Peyer's patch (tissue), 4 donors: ENCODE measurements at regions not wholly inside any gene's neighbourhood (a gene's known extent, or its start where the extent isn't known, plus 50 kb on each side); places are given as distances from the start of the nearest gene placed in this dataset.

Source experiments
- DNase-seq, 3 donors: peaks; one replicate each; pipeline ENCODE4 v3.0.0-alpha.2; 2017 to 2019
- H3K27ac ChIP-seq, 4 donors: fragments of 200-600 bp; sonication (generic); one replicate each; pipeline ENCODE4 v1.5.1; 2016 to 2019
- H3K27me3 ChIP-seq, 2 donors: fragments of 200-600 bp; sonication (generic); one replicate each; pipeline ENCODE4 v1.5.1; 2019
- H3K36me3 ChIP-seq, 3 donors: fragments of 200-600 bp; sonication (generic); one replicate each; pipeline ENCODE4 v1.5.1; 2016 to 2019
- H3K4me1 ChIP-seq, 4 donors: fragments of 200-600 bp; sonication (generic); one replicate each; pipeline ENCODE4 v1.5.1; 2016 to 2019
- H3K4me3 ChIP-seq, 4 donors: fragments of 200-600 bp; sonication (generic); 1 replicate in 3 of 4; 2 replicates in 1 of 4; pipeline ENCODE4 v1.5.1; 2016 to 2019; ENCODE audit warnings: mild to moderate bottlenecking in 1 of 4
- H3K9me3 ChIP-seq, 4 donors: fragments of 200-600 bp; sonication (generic); one replicate each; pipeline ENCODE4 v1.5.1; 2016 to 2019; ENCODE audit warnings: mild to moderate bottlenecking in 1 of 4
- POLR2A ChIP-seq, 2 donors: fragments of 450-650 bp; IDR thresholded peaks; one replicate each; pipeline ENCODE4 v1.5.1; 2017; ENCODE audit warnings: antibody characterized with exemption in 2 of 2, mild to moderate bottlenecking in 2 of 2, moderate library complexity in 2 of 2
- TF ChIP-seq, protein P1 (sequence below), 6 experiments: fragments of 450-650 bp in 4 of 6; fragments of 200-600 bp in 2 of 6; sonication (generic) in 1 of 6; IDR thresholded peaks; one replicate each; pipeline ENCODE4 v1.5.1; 2017 to 2019; ENCODE audit warnings: antibody characterized with exemption in 6 of 6, mild to moderate bottlenecking in 3 of 6, moderate library complexity in 1 of 6

- Histone ChIP-seq H3K27me3 (no peaks in the 10 kb centered on the region), H3K4me1 (no peaks in the 10 kb centered on the region), H3K4me3 (no peak overlapping the region), H3K27ac (no peak overlapping the region), H3K9me3 (no peaks in the 10 kb centered on the region), H3K36me3 (no peaks in the 10 kb centered on the region)
- TF ChIP-seq, protein P1, sequence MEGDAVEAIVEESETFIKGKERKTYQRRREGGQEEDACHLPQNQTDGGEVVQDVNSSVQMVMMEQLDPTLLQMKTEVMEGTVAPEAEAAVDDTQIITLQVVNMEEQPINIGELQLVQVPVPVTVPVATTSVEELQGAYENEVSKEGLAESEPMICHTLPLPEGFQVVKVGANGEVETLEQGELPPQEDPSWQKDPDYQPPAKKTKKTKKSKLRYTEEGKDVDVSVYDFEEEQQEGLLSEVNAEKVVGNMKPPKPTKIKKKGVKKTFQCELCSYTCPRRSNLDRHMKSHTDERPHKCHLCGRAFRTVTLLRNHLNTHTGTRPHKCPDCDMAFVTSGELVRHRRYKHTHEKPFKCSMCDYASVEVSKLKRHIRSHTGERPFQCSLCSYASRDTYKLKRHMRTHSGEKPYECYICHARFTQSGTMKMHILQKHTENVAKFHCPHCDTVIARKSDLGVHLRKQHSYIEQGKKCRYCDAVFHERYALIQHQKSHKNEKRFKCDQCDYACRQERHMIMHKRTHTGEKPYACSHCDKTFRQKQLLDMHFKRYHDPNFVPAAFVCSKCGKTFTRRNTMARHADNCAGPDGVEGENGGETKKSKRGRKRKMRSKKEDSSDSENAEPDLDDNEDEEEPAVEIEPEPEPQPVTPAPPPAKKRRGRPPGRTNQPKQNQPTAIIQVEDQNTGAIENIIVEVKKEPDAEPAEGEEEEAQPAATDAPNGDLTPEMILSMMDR (IDR thresholded peaks at IDR 0.05), result no peak
- no peak for TF ChIP-seq POLR2A (IDR thresholded peaks at IDR 0.05)
- DNase-seq, result no peak
Observed at GRCh38 chr10:60502621-60503020, 112.9 kb upstream of the ANK3 start.

DNA sequence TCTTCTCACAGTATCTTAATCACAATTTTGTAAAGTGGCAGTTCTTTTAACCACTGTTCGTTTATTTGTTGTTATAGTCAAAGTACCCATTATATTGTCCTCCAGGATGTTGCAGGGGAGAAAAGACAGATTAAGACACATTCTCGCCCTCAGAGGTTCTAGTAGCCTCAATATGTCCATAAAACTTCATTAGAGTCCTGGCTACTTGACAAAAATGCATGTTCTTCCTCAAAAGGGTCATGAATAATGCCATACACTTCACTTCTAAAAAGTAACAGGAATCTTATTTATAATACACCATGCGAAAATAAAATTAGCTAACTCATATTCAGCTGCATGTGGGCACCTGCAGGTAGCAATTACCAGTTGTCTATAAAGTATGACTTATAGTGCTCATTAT, 109.3 kb upstream of the ANK3 start:
- Histone ChIP-seq H3K36me3 (no peaks in the 10 kb centered on the region), H3K4me3 (no peak overlapping the region), H3K9me3 (no peaks in the 10 kb centered on the region), H3K27me3 (no peaks in the 10 kb centered on the region), H3K4me1 (no peaks in the 10 kb centered on the region), H3K27ac (no peak overlapping the region)
- TF ChIP-seq POLR2A (IDR thresholded peaks at IDR 0.05), result no peak
- TF ChIP-seq, protein P1 (IDR thresholded peaks at IDR 0.05), result no peak
- DNase-seq, result no peak

DNA sequence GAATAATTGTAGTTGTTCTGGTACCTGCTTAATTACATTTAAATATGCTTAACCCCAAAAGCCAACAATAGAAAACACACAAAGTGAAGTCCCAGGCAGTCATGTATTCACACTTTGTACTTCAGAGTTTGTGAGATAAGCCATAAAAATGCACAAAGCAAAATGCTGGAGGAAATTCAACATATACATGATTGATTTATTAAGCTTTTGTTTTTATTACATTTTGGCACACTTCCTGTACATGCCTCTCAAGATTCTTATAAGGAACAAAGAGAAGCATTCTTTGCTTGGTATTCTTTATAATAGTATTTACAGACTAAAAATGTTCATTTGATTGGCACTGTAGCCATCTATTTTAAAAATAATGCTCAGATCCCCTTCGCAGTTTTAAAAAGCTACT, 107.7 kb upstream of the ANK3 start:
- no peak overlapping the region for H3K4me3 ChIP-seq
- TF ChIP-seq POLR2A (IDR thresholded peaks at IDR 0.05), result no peak
- TF ChIP-seq, protein P1 (IDR thresholded peaks at IDR 0.05), result no peak
- no peaks in the 10 kb centered on the region for H3K9me3 ChIP-seq
- no peaks in the 10 kb centered on the region for H3K27me3 ChIP-seq
- no peaks in the 10 kb centered on the region for H3K4me1 ChIP-seq
- DNase-seq, result no peak
- H3K27ac ChIP-seq, result no peak overlapping the region
- H3K36me3 ChIP-seq, result no peaks in the 10 kb centered on the region

- no peak overlapping the region for H3K27ac ChIP-seq
- no peaks in the 10 kb centered on the region for H3K4me1 ChIP-seq
- TF ChIP-seq, protein P1 (IDR thresholded peaks at IDR 0.05), result no peak
- TF ChIP-seq POLR2A (IDR thresholded peaks at IDR 0.05), result no peak
- no peak for DNase-seq
- no peaks in the 10 kb centered on the region for H3K27me3 ChIP-seq
- no peaks in the 10 kb centered on the region for H3K36me3 ChIP-seq
- H3K4me3 ChIP-seq, result no peak overlapping the region
- H3K9me3 ChIP-seq, result no peaks in the 10 kb centered on the region
Observed at GRCh38 chr10:60496181-60496580, 106.5 kb upstream of the ANK3 start.

DNA sequence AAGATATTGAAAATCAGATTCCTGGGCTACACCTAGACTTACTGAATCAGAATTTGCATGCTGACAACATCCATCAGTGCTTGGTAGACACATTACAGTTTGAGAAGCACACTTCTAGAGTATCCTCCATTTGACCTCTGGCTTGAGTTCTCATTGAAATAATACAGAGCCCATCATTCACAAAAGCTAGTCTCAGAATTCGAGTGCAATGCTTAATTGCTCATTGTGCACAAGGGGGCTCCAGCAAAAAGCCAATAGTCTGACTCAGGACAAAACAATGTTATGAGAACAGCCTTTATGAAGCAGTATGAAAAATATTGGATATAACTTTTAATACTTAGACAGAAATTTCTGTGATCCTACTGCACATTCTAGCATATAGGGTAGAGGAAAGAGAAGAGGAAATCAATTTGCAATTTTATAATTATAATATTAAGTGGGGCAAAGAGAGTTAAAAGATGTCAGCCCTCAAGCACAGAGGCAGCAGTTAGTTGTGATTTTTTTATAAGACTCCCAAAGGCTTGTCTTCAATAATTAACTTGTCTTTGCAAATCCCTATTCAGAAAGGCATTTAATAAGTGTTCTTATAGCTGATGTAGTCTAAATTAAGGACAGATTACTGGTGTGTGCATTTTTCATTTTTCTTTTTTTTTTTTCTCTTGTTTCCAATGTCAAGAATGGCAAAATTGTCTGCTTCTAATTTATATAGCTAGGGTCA, 105.8 kb upstream of the ANK3 start:
- DNase-seq, result no peak
- no peaks in the 10 kb centered on the region for H3K9me3 ChIP-seq
- TF ChIP-seq, protein P1 (IDR thresholded peaks at IDR 0.05), result no peak
- no peak for TF ChIP-seq POLR2A (IDR thresholded peaks at IDR 0.05)

DNA sequence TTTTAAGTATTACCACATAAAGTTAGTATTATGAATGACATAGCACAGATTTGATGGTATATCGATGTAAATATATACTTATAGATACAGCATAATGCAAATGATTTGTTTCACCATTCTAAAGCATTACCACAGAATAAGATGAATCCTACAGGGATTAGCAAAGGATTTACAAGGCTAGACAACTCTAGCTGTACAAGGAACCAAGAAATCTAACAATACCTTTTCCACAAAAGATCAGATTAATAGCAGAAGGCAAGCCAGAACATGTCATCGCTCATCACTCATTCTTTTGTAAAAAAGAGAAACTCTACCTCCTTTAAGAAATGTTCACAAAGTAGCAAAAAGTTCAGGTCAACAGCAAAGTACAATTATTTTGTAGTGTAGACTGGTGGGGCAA, 105.1 kb upstream of the ANK3 start:
- TF ChIP-seq, protein P1 (IDR thresholded peaks at IDR 0.05), result no peak
- no peak for TF ChIP-seq POLR2A (IDR thresholded peaks at IDR 0.05)
- no peaks in the 10 kb centered on the region for H3K9me3 ChIP-seq
- no peaks in the 10 kb centered on the region for H3K27me3 ChIP-seq
- no peaks in the 10 kb centered on the region for H3K36me3 ChIP-seq
- no peak overlapping the region for H3K27ac ChIP-seq
- no peak for DNase-seq
- no peak overlapping the region for H3K4me3 ChIP-seq
- no peaks in the 10 kb centered on the region for H3K4me1 ChIP-seq

More for the DNA sequence above, 105.8 kb upstream of the ANK3 start:
- Histone ChIP-seq H3K27ac (no peak overlapping the region), H3K4me3 (no peak overlapping the region), H3K4me1 (no peaks in the 10 kb centered on the region), H3K27me3 (no peaks in the 10 kb centered on the region), H3K36me3 (no peaks in the 10 kb centered on the region)
